NB4 (cell line): ENCODE measurements at regions not wholly inside any gene's neighbourhood (a gene's known extent, or its start where the extent isn't known, plus 50 kb on each side); places are given as distances from the start of the nearest gene placed in this dataset.

Source experiments
- MAX ChIP-seq: IDR thresholded peaks from 2 replicates; pipeline ENCODE4 v1.6.1; 2011; ENCODE audit warnings: low read depth, low read length
- POLR2A ChIP-seq: IDR thresholded peaks from 2 replicates; pipeline ENCODE4 v1.6.1; 2011; ENCODE audit warnings: mild to moderate bottlenecking; ENCODE audit not compliant: insufficient read length; ENCODE audit errors: extremely low read depth
- TF ChIP-seq, protein P1 (sequence below): IDR thresholded peaks from one replicate; pipeline ENCODE4 v1.5.1; 2012; ENCODE audit warnings: low read depth, low read length

GRCh38 chr16:17793354-17793753 lies 322.6 kb upstream of the XYLT1 start:
- TF ChIP-seq, protein P1, sequence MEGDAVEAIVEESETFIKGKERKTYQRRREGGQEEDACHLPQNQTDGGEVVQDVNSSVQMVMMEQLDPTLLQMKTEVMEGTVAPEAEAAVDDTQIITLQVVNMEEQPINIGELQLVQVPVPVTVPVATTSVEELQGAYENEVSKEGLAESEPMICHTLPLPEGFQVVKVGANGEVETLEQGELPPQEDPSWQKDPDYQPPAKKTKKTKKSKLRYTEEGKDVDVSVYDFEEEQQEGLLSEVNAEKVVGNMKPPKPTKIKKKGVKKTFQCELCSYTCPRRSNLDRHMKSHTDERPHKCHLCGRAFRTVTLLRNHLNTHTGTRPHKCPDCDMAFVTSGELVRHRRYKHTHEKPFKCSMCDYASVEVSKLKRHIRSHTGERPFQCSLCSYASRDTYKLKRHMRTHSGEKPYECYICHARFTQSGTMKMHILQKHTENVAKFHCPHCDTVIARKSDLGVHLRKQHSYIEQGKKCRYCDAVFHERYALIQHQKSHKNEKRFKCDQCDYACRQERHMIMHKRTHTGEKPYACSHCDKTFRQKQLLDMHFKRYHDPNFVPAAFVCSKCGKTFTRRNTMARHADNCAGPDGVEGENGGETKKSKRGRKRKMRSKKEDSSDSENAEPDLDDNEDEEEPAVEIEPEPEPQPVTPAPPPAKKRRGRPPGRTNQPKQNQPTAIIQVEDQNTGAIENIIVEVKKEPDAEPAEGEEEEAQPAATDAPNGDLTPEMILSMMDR, result no peak
- TF ChIP-seq POLR2A (no peak), MAX (no peak)
